ENCODE measurements at regions not wholly inside any gene's neighbourhood (a gene's known extent, or its start where the extent isn't known, plus 50 kb on each side); places are given as distances from the start of the nearest gene placed in this dataset.
"Not testable (repeated sequence)": the region's sequence is repeated elsewhere in the genome, so short reads cannot be mapped to it uniquely, and the experiment has no call there.

DNA sequence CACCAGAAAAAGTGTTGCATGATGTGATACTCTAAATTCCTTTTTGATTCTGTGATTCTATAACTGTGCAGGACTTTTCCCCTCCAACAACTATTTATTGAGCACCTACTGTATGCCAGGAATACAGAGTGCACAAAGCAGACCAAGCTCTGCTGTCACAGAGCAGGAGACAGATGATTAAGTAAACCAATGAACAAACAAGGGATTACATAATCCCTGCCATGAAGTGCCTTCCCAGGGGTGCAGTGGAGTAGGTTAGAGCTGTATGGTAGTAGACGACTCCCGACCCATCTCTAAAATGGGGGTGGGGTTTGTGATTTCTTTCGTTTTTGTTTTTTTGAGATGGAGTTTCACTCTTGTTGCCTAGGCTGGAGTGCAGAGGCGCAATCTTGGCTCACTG, 213.9 kb downstream of the TBX5 start:
- DNase-seq: no peak

DNA sequence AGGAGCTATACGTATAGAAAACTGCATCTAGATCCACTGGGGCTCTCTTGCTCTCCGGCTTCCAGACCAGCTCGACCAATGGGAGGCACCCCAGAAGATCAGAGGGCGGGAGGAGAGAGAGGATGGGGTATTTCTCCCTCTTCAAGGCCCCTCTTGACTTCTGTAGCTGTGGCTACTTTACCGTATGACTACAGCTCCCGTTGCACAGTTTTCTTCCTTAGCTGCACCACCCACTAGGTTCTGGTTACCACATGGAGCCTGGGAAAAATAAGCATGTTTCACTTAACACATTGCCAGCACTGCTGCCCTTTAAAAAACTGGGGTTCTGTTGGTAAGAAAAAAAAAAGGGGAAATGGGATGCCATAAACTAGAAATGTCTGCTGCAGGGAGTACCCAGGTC, 214.4 kb downstream of the TBX5 start:
- DNase-seq: no peak

DNA sequence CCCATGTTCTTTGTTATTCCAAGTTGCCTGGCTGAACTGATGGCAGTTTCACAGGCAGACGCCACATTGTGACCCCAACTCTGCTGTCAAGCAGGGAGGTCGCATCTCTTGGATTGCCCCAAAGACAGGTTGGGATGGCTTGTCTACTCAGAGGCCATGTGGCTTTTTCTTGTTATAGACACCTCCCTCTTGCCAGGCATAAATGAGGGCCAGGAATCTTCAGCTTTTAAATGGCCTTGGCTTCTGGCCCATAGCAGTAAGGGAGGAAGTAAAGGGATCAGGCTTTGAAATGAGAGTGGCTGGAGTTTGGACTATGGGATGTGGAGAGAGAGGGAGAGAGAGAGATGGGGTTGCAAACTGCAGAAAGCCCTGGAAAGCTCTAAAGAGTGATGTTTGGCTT, 215.0 kb downstream of the TBX5 start:
- no peak for DNase-seq

DNA sequence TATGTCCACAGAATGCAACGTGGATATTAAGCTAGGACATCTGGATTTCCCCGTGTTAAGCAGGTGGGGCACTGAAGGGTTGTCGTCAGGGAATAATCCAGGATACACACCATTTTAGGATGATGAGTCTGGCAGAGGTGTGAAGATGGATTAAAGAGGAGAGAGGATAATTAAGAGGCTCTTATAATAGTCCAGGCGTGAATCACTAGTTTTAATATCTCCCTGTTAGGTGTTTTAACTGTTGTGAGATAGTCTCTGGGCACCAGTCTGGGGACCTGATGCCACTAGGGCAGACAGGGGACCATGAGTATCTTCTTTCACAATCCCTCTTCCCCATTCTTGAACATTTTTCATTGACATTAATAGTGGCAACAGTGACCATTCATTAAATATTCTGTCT, 216.7 kb downstream of the TBX5 start:
- DNase-seq: no peak

DNA sequence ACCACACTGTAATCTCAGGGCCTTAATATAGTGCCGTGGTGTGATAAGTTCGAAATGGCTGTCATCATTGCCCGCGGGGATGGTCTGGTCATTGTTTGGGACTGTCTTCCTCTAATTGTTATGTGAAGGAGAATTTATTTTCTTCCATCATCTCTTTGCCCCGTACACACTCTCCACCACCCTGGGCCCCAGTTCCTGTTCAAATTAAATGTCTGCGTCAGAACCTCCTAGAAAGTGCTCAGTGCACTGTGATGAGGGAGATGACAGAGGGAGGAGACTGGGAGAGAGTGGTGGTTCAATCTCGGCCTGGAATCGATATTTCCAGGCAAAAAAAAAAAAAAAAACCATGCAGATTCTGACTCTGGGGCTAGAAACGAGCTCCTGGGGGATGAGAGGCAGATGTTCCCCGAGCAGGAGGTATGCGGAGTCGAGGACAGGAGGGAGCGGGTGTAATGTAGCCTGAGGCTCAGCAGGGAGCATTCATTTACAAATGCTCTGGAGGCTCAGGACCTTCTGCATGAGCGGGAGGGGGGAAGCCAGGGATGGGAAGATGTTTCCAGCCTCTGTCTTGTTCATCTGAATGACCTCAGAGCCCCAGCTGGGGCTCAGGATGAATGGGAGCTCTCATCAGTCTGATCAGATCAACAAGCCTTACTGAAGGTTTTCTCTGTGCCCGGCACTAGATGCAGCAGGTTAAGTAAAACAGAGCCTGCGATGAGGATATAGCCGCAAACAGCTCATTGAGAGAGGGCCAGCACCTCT, 219.5 kb downstream of the TBX5 start:
- DNase-seq: no peak

DNA sequence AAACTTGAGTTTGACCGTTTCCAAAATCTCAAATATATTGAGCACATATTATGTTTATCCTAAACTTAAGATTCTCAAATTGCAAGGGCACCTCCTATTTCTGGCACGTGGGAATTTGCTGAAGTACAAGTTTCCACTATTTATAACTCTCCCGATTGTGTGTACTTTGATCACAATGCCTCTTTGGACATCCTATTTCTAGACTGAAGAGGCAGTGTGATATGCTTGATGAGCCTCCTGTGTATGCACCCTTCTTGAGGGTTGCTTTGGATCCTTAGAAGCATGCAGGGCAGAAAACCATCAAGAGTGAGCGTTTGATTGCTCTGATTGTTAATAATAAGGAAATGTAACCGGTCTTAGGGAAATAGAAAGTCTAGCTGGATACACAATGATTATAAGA, 218.9 kb upstream of the RBM19 start:
- DNase-seq: no peak

DNA sequence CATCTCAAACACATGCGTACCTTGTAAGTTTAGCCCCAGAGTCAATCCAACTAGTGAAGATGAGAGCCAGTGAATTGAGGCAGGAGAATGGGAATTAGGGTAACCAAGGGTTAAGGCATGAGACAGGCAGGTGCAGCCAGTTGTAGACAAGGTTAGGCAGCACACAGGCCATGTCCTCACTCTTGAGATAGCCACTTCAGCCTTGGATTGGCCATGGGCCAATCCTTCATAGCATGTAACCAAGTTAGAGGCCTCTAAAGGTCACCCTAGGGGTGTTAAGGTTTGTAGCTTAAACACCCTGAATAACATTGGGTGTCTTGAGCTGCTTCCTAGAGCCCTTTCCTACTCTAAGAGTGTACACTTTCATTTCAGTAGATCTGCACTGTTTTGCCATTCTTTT, 208.2 kb upstream of the RBM19 start:
- DNase-seq: peak; percentile 14

DNA sequence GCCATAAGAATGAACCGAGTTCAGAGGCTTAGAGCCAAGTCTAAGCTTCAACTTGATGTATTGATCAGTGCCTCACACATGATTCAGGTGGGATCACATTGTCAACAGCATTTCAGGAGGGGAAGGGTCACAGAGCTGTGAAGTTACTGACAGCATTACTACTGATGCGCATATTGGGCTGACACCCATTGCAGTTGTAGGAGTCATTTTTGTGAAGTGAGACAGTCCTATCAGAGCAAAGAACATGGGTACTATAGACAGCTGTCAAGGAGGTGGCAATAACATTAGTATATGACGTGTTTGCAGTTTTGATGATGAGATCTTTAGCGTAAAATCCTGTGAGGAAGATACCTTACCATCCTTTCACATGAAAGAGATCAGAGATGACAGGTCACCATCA, 206.0 kb upstream of the RBM19 start:
- DNase-seq: no peak

DNA sequence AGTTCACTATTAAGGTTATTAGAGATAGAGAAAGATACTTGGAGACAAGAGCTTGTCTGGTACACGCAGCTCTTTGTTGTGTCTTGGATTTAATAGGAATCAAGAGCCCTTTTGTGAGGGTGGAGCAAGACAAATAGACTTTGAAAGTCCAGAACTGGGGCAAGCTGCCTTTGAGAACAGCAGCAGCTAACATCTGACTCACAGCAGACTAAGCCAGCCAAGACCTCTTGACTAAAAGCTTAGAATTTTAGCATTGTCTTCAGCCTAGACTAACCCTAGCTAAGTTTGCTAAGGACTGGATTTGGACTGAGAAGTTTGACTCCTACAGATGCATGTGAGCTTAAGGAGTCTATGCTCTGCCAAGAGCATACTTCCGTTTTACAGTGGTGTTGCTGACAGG, 201.9 kb upstream of the RBM19 start:
- no peak for DNase-seq

DNA sequence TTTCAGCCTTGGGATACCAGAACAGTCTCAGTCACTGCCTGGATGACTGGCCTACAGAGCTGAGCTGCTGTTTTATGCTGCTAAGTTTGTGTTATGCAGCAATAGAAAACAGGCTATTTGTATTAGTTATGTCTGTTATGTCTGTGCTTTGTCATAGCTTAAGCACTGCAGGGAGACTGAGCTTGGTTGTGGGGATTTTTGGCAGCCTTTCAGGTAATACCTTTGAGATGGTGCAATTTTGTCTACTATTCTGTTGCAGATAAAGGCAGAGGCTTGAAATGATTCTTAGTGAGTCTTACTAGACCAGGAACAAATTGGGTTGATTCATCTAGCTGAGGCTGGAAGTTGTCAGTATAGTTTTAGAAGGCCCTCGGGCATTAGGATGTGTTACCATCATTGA, 201.3 kb upstream of the RBM19 start:
- DNase-seq: no peak

DNA sequence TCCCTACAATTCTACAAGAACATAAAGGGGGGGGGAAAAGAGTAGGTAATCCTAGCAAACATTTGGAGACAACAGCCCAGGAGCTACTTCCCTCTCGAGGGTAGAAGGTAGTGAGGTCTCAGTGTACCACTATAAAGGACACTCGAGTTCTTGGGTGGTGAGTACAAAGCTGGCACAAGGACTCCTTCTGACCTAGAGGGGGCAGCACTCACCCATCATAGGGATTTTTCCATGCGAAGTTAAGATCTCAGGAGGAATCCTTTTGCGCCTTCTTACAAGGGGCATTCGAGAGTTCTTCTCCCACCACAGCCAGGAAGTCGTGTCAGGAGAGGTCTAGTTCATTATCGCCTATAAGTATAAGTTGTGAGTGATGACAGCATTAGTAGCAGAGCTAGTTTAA, 200.2 kb upstream of the RBM19 start:
- no peak for DNase-seq

DNA sequence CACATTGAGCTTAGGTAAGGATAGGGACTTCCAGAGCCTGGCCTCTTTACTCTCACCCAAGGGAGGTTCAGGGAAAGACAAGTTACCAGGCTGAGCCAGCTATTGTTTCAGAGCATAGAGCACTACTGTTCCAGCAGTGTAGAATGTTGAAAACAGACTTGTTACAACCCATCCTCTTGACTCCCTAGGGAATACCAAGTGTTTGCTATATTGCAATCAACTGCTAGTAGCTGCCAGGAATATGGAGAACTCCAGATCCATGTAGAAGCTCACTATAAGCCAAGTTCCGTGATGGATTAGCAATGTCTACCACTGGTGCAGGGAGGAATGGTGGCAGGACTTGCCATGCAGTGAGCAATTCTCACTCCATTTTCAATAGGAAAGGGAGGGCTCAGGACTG, 199.8 kb upstream of the RBM19 start:
- DNase-seq: peak; percentile 81

DNA sequence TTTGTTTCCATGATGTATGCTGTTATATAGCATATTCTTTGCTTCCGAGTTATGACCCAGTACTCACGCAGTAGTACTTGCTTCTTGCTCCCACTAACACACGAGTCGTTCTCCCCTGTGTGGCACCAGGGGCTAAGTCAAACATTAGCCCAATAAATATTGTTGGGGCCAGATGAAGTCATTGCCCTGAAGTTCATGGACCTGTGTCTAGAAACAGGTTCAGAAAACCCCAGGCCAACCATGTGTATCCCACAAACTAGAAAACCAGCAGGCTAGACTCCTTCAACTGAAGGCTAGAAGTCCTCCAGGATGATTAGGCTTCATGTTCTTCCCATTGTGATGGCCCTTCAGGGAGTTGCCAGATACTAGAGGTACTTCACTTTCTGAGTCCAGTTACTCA, 198.2 kb upstream of the RBM19 start:
- DNase-seq: no peak

DNA sequence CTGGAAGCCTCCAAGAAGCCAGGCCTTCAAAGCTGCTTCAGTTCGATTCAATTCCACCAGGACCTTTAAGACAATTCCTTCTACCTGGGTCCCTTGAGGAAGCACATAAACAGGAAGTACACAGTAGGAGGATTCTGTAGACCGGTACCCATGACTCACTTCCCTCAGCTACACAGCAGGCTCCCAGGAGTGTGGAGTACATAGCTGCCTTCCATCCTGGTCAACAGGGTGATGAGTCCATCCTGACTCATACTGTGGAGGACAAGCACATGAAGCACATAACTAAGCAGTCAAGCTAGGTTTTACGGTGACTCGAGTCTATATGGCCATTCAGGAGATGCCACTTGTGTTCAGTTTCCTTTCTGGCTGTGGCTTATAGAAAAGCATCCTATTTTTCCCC, 197.6 kb upstream of the RBM19 start:
- no peak for DNase-seq

DNA sequence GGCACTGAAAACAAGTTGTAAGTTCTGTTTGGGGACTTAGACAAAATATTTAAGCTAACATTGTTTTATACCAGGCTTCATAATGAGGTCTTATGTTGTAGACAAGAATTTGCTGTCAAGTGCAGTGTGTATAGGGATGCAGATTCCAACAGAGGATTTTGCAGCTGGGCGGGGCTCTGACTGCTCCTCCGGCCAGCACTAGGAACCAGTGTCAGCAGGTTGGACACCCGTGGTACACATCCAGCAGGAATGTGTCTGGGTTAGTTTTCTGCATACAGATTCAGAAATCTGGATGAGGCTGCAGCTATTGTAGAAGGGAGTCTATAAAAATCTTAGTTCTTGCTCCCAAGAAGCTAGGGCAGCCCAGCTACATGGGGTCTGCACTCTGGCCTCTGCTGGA, 194.3 kb upstream of the RBM19 start:
- no peak for DNase-seq

DNA sequence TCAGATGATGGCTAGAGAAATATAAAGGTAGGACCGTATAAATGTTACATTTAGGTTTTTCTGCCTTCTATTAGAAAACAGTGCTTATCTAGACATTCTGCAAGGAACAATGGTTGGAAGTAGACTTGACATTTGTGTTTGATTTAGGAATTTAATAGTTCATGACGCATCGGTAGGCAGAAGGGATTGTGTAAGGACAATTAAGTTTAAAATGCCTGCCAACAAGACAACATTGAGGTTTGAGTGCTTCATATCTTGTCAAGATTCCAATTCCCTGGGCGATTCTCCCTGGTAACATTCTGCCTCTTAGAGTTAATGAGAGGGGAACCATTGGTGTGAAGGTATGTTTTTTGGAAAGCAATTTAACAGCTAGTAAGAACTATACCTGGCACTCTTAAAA, 186.8 kb upstream of the RBM19 start:
- no peak for DNase-seq

DNA sequence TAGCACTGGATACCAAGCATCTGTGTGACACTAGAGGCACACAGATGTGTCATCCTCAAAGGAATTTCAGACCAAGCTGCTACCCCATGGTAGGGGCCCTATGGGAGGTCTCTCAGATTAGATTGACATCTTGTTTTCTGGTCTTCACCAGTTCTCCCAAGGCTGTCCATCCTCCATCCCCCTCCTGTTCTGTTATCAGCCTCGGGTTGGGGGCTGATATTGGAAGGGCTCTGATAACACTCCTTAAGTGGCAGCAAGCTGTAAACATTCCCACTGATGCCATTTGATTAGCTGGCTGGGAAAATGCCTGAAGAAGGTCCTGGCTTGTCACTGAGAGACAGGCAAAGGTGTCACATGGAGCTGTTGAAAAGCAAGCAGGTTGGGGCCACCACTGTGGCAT, 185.9 kb upstream of the RBM19 start:
- no peak for DNase-seq

DNA sequence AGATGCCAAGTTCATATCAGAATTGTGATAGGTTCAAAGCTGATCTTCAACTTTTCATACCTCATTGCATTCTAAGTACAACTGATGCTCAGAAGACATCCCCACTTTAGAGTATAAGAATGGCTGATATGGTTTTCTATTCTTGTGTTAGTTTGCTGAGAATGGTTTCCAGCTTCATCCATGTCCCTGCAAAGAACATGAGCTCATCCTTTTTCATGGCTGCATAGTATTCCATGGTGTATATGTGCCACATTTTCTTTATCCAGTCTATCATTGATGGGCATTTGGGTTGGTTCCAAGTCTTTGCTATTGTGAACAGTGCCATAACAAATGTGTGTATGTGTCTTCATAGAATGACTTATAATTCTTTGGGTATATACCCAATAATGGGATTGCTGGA, 184.5 kb upstream of the RBM19 start:
- not testable (repeated sequence) for DNase-seq

DNA sequence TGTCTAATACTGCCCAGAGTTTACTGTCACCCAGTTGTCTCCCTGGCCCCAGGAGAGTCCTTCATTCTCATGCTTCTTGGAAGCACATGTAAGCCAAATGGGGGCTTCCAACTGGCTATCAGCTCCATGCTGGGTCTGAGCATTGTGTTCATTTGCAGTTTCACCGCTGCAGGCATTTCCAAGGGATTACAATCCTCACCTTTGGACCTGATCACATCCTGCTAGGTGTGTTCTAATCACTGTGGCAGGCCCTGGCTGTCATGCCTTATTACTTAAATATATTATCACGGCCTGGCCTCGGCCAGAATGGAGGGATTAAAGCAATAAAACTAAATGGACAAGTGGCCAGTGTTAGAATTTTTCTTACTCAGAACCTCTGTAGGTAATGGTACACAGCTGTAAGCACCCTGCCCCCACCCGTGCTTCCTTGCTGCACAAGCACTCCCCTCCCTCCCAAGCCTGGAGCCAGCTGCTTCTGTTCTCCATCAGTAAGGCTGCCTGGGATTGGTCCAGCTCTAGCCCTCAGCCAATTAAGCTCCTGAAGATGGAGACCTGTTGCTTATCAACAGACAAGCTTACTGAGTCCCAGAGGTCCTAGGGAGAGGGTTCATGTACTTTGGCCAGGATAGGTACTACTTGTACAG, 175.9 kb upstream of the RBM19 start:
- DNase-seq: no peak

DNA sequence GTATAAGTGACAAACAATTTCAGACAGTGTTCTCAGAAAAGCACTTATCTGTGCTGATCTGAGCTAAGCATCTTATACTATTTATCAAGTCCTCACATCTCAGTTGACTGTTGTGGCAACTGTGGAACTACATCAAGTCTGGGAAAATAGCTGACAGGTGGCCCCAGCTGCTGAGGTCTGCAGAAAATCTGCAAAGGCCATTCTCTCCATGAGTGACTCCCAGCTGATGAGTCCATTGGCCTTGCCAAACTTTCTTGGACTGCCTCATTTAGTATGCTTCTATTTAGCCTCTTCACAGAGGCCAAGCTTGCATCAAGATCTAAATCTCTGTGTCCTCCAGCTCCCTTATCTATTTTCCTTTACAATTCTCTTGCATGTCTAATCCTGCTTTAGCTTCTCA, 174.5 kb upstream of the RBM19 start:
- DNase-seq: no peak

DNA sequence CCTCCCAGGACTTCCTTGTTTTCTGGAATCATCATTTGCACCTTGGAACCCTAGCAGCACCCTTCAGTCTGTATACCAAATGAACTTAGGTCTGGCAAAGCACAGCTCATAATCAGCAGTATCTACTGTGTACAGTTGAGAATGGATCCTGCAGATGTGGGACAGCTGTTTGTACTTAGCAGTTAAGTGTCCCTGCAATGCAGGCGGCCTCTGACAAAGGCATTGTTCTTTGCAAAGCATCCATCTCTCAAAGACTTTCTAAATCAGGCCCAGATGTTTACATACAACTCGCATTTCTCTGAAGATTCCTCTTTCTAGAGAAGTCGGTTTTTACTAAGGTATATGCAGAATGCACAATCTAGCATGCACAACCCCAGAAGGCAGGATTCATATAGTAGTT, 170.5 kb upstream of the RBM19 start:
- no peak for DNase-seq

DNA sequence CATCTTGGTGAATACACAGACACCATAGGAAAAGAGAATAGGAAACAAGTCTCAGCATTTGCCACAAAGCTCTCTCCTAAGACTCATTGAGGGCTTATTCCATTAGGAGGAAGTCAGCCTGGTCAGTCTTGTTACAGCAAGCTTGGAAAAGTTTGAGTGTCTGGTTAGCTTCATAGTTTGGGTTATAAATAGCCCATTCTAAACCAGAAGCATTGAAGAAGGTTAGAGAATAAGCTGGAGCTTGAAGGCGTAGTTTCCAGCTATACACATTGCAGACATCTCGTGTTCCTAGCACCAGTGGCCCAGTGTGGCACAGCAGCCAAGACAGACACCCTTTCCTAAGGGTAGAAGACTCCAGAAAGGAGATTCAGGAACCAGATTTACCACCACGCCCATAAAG, 168.8 kb upstream of the RBM19 start:
- no peak for DNase-seq

DNA sequence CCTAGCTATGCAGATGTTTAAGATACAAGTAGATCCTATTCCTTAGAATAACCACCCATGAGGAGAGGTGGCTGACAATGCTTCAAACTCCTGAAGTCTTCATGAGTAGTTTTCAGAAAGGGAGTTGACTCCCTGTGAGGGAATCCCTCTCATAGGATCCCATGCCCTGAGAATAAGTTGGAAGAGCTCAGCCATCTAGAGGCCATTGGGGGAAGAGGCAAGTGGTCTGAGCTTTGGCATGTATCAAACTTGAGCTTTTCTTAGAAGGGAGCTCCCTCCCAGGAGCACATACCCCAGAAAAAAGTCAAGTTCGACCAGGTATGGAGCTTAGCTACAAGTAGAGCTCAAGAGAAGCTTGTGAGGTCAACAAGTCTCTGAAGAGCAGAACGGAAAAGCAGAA, 165.7 kb upstream of the RBM19 start:
- DNase-seq: no peak

DNA sequence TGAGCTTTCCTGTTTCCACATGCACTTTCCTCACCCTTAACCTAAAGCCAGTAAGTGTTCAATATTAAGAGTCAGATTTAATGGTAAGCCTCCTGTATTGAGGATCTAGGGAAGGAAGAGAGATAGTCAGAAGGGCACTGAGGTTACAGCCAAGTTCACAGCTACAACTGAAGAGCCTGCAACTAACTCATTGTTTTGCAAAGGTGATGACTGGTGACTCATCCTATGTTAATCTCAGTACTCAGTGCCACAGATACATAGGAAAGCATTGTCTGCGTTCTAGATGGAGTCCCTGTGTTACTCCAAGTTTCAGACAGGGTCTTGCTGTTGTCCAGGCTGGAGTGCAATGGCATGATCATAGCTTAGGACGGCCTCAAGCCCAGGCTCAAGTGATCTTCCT, 157.0 kb upstream of the RBM19 start:
- no peak for DNase-seq

DNA sequence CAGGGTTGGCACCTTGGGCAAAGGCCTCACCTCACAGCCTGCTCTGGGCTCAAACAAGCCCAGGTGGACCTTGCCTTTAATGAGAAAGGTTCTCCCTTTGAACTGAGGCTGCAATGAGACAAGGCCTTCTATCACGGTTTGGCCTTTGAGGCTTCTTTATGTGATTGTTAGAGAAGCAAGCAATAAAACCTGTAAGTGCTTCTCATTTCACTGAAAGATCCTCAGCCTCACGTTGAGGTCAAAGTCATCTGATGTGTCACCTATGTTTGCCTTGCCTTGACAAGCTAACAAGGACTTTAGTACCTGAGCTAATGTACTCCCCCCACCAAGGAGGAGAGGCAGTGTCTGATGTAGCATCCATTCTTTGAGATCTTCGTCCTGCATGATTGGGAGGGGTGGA, 155.9 kb upstream of the RBM19 start:
- no peak for DNase-seq

Measured in DMS153 (cell line).